ENCODE measurements at regions not wholly inside any gene's neighbourhood (a gene's known extent, or its start where the extent isn't known, plus 50 kb on each side); places are given as distances from the start of the nearest gene placed in this dataset.
A peak's percentile ranks its signal among the peaks of the same experiment; 100 is the strongest.
"Not testable (repeated sequence)": the region's sequence is repeated elsewhere in the genome, so short reads cannot be mapped to it uniquely, and the experiment has no call there.

DNA sequence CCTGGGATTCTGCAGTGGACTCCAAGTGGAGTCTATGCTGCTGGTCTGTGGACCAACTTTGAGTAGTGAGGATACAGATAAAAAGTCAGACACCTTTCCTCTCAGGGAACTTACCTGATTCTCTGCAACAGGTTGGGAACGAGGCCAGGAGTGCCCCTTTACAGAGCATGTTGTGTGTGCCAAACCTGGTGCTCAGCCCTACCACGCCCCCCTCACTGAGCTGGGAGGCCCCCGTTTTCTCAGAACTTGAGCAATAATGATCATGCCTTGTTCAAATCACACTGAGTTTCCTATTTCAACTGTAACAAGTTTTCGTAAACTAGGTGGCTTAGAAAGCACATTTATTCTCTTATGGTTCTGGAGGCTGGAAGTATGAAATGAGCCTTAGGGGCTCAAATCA is 182.0 kb downstream of the COPRS start:
- DNase-seq = no peak

DNA sequence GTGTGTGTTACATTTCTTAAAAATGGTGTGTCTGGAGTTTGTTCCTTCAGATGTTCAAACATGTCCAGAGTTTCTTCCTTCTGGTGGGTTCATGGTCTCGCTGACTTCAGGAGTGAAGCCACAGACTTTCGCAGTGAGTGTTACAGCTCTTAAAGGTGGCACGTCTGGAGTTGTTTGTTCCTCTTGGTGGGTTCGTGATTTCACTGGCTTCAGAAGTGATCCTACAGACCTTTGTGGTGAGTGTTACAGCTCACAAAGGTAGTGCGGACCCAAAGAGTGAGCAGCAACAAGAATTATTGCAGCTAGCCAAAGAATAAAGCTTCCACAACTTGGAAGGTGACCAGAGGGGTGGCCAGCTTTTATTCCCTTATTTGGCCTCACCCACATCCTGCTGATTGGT is 183.7 kb downstream of the COPRS start:
- not testable (repeated sequence) for DNase-seq

DNA sequence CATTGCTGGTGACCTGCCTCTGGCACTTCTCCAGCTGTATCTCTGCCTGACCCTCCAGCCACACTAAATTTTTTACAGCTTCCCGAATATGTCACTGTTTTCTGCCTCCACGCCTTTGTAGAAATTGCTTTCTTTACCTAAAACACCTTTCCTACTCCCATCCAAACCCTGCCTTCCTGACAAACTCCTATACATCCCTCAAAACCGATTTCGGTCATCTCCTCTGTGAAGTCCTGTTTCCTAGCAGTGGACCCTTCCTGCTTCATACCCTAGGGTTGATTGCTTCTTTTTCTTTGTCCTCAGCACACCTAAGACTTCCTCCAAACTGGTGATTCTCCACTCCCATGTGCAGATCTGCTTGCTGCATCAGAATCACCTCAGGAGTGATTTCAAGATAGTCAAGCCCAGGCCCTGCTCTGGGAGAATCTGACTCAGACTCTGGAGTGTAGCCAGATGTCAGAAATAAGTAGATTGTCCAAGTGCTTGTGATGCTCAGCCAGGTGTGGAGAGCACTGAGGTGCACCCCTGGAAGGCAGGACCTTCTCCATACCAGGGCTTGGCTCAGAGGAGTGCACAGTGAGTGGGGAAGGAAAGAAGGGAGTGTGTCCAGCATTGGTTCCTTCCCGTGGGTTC is 184.2 kb downstream of the COPRS start:
- DNase-seq = peak; percentile 63

DNA sequence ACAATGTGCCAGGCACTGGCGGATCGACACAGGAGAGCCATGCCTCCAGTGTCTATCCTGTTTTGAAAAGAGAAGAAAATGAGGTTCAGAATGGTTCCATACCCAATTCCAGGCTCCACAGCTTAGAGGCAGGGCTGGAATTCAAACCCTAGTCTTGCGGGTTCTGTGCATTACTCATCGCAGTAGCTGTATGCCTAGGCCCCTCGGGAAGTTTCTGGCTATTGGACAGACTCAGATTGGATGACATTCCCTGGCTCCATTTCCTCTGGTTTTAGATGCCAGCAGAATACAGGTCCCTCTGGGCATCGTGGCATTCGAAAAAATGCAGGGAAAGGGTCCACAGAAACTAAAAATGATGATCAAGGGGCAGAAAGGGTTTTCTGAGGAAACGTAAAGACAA is 184.7 kb downstream of the COPRS start:
- peak; percentile 92 for DNase-seq

DNA sequence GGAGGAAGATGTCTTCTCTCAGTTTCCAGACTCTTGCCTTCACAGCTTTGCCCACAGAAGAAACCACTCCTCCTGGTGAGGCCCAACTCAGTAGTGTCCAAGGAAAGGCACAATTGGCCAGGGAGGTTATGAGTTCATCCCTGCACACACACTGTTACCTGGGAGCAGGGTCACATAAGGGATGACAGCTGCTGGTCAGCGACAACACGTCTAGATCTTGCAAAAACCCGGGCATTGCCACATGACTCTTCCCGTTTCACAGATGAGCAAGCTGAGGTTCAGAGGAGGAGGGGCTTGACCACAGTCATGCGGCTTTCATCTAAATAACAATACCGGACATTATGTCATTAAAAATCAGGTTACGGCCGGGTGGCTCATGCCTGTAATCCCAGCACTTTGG is 186.0 kb downstream of the COPRS start:
- no peak for DNase-seq

DNA sequence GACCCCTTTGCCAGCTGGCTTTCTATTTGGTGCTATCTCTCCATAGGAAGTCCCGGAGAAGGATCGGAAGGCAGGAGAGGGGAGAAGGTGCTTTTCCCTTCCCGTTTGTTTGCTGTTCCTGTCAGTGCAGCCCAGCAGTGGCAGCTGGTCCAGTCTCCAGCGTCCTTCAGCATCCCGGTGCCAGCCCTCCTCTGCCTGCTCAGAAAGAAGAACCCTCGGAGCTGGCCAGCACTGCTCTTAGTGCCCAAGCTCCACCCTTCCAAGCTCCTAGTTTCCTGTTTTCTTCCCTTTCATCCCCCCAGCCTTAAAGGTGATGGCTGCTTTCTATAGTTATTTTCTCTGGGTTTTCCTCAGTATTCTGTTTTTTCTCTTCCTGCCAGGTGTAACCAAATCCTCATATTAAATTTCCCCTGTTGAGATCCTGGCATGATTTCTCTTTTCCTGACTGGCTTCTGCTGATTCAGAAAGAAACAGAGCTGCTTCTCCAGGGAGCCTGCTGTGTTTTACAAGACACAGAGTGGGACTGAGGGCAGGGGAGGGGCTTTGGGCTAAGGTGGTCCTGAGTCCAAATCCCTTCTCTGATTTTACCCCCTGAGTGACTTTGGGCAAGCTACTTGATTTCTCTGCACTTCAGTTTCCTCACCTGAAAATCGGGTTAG is 186.8 kb downstream of the COPRS start:
- no peak for DNase-seq

DNA sequence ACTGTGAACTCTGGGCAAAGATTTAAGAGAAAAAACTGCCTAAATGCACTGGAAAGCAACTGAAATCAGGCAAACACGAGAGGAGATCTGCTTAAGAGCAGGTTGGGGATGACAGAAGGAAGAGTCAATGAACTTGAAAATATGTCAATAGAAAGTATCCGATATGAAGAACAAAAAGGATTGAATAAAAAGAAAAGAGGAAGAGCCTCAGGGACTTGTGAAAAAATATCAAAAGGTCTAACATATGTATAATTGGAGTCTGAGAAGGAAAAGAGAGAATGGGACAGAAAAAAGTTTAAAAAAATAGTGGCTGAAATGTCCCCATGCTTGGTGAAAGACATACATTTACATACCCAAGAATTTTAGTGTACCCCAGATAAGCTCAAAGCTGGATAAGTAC is 195.5 kb downstream of the COPRS start:
- no peak for DNase-seq

DNA sequence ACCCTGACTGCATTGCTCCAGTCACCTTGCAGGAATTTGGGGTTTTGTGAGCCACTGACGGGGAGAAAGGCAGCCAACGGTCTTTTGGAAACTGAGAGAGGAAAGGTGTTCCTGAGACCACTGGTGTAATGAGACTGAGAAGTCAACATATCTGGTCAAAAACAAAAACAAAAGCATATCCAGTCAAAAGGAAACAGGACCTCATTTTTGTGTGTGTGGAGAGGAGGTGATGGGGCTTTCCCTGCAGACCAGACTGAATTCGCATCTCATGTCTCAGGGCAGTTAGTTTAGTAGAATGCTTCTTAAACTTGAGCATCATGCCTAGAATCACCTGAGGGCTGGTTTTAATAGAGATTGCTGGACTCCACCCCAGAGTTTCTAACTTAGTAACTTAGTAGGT is 198.4 kb downstream of the COPRS start:
- DNase-seq = no peak

DNA sequence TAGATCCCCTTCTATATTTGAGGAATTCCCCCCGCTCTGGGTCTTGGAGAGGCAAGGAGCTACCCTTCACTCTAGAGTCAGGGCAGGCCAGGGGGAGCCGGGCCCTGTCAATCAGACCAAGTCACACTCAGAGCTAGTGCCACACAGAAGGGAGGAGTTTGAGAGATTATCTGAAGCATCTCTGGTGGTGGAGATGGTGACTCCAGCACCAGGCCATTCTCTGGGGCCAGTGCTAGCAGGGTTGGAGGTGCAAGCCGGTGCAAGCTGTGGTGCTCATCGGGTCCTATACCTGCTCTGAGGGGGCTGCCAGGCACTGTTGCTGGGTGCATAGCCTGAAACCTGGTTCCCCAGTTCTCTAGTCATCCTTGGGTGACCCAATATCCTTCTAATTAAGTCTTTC is 201.2 kb downstream of the COPRS start:
- DNase-seq = no peak

DNA sequence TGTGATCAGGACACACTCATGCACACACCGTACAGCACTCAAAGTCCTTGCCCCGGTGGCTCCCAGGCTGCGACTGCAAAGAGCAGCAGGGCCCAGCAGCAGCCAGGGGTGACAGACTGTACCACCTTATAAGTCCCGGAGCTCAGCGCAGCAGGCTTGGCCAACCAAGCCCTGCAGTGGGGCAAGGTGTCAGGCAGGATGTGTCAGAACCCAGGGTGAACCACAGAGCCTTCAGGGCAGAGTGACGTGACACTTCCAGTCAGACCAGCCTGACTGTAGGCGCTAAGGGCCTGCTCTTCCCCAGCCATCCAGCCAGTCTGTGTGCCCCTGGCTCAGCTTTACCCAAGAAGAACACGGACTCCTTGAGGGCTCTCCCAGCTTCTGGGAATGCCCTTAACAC is 204.1 kb downstream of the COPRS start:
- DNase-seq = peak; percentile 31

DNA sequence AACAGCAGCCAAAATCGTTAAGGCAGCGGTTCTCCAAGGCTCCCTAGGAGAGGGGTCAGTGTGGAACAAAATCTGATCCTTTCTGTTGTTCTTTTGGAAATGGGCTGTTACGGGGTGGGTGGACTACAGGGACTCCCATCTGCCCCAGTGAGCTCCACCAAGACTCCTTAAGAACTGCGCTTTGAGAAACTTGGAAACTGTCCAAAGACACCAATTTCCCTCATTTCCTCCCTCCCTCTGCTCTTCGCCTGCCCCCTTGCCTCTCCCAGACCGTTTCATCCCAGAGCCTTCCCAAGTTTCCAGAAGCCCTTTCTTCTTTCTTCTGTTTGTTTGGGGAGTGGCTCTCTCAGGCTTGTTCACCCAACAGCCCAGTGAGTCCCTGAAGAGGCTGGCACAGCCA is 205.4 kb downstream of the COPRS start:
- DNase-seq = peak; percentile 39

DNA sequence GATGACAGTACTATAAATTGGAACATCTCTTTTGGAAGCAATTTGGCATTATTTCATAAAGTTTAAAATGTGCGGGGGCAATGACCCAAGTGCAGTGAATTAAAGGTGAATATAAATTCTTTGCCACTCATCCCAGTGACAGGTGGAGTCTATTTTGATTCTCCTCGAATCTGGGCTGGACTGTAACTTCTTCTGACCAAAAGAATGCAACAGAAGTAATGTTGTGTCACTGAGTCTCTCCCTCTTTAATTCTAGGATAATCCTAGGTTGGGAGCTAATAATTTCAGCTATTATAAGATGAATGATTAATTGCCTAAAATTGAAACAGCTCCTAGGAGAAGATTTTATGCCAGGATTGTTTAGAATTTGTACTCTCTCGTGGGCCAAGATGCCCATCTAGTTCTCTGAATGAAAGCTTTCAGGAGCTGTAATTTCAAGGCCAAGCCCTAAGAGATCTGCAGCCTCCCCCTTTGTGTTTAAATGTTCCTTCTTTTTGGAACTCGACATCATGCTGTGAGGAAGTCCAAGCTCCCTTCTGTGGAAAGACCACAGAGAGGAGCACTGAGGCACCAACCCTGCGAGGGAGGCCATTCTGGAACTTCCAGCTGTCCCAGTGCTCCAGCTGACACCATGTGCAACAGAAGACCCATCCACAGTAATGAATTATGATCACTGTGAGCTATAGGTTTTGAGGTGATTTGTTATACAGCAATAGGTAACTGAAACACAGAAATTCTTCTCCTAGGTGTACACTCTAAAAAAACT is 208.1 kb downstream of the COPRS start:
- DNase-seq = no peak

DNA sequence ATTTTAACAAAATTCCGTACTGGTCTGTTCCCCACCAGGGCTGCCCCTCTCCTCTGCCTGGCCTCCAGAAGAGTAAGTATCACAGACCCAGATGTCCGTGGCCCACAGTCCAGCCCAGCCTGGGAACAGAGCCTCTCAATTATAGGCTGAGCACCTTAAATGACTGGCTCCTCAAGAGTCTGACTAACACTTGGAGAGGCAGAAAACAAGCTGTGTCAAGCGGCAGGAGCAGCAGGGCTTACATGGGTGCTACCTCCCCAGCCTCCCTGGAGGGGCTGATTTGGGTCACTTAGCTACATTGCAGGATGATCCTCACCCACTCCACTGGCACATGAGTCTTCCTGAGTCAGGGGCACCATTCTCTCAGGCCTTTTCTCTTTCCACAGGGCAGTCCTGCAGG is 209.7 kb downstream of the COPRS start:
- no peak for DNase-seq

DNA sequence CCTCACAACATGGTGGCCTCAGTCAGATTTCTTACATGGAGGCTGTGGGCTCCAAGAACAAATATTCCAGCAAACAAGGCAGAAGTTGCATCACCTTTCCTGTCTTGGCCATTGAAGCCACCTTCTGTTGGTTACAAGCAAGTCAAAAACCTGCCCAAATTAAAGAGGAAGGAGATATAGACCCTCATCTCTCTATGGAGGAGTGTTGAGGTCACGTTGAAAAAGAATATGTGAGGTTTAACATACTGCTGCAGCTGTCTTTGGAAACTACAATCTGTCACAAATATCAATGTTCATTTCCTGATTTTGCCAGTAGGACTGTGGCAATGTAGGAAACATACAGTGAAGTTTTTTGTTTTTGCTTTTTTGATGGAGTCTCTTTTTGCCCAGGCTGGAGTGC is 211.4 kb downstream of the COPRS start:
- no peak for DNase-seq

DNA sequence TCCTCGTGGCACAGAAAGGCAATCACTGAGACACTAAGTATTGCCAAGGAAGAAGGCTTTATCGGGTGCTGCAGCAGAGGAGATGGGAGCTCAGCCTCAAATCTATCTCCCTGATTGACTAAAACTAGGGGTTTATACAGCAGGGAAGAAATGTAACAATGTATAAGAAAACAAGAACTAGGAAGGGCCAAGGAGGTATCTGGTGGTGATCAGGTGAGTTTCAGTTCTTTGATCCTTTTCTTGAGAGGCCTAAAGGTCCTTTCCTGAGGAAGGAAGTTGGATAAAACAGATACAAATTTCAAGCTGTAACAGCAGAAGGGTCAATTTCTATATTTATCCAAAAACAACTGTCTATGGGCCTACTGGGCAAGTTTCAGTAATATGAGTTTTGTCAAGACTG is 212.4 kb downstream of the COPRS start:
- DNase-seq = no peak

DNA sequence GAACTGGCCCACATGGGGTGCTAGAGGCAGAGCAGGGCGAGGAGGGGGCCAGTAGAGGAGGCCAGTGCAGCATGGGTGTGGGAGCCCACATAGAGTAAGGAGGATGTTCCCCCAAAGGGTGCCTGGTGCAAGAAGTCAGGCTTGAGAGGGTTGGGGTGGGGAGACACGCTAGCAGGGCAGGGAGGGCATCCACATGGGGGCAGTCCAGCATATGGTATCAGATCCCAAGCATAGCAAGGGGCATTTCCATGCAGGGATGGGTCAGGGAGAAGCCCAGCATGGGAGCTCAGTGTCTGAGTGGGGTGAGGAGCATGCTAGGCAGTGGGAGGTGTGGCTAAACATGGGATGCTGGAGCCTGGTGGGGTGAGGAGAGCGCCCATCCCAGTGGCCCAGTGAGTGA is 213.7 kb downstream of the COPRS start:
- DNase-seq = no peak

DNA sequence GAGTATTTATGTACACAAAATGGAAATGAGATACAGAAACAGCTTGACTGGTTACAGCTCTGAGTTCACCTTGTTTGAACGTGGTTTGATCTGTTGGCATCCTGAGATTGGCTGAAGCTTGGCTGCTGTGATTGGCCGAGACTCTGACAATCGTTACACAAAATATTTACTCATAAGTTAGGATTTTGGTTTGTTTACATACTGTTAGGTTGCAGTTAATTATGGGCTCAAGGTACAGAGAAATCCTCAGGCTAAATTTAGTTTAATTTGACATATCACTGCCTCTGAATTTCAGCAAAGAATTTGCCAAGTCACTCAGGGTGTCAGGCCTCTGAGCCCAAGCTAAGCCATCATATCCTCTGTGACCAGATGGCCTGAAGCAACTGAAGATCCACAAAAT is 227.3 kb downstream of the COPRS start:
- DNase-seq = no peak

DNA sequence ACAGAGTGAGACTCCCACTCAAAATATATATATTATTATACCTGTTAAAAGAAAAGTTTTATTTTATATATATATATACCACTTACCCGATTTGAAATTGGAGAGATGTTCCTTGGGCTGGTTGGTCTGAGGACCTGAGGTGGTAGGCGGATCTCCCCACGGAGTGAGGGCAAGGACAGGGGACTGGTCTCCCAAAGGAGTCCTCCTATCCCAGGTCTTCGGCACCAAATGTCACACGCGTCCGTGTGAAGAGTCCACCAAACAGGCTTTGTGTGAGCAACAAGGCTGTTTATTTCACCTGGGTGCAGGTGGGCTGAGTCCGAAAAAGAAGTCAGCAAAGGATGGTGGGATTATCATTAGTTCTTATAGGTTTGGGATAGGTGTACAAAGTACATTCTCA is 228.2 kb downstream of the COPRS start:
- DNase-seq = not testable (repeated sequence)

DNA sequence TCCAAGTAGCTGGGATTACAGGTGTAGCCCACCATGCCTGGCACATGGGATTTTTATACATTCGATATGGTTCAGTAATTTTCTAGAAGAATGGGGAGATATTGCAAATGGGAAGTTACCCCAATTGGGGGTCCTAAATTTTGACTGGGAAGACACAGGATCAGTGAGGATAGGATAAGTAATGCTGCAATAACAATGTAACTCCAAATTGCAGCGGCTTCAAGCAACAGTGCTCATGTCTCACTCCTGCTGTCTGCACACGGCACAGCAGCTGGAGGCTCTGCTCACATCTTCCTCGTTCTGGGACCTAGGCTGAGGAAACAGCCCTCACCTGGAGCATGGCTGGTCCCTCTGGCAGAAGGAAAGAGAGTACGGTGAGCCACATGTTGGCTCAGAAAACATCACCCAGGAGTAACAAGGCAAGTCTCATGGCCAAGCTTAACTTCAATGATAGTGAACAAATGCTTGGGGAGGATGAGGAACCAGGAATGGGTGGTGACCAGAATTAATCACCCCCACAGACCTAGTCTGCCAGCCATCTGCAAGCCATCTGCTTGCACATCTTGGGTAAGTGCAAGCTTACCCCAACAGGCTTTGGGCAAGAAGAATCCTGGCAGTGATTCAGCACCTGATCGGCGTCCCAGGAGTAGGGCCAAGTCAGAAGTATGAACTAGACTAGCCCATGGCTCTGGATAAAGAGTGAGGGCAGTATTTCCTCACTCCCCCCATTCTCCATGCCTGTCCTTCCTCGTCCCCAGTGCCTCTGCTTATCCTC is 229.2 kb downstream of the COPRS start:
- peak; percentile 56 for DNase-seq

DNA sequence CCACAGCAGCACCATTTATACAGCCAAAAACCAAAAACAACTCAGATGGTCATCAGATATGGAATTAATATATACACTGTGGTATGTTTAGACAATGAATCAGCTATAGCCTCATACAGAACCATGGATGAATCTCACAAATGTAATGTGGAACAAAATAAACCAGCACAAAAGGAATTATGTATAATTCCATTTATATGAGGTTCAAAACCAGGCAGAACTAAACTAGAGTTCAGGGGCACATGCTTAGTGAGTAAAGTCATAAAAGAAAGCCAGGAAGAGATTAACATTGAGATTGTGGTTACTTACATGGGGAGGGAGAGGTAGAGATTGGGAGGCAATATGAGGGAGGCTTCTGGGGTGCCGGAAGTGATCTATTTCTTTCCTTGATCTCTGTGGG is 231.1 kb downstream of the COPRS start:
- DNase-seq = peak; percentile 93

DNA sequence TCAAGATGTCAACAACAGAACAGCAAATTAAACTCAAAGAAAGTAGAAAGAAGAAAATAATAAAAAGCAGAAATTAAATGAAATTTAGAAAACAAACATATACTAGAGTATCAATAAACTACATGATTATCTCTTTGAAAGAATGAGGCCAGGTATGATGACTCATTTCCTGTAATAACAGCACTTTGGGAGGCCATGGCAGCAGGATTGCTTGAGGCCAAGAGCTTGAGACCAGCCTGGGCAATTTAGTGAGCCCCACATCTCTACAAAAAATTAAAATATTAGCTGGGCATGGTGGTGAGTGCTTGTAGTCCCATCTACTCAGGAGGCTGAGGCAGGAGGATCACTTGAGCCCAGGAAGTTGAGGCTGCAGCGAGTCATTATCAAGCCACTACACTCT is 232.5 kb downstream of the RAB11FIP4 start:
- DNase-seq = no peak

DNA sequence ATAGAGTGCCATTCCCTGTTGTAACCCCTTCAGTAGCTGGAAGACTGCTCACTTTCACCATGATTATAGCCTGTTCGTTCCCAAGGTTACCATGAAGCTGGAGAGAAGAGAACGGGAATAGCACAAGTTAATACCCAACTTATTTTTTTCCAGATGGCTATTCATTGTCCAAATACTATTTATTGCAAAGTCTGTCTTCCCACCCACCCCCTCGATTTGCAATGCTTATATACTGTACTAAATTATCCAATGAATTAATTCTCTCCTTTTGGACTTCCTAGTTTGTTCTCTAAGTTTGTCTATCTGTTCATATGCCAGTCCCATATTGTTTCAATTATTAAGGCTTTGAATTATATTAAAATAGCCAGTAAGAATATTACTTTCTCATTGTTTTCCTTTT is 231.0 kb downstream of the RAB11FIP4 start:
- DNase-seq = no peak

DNA sequence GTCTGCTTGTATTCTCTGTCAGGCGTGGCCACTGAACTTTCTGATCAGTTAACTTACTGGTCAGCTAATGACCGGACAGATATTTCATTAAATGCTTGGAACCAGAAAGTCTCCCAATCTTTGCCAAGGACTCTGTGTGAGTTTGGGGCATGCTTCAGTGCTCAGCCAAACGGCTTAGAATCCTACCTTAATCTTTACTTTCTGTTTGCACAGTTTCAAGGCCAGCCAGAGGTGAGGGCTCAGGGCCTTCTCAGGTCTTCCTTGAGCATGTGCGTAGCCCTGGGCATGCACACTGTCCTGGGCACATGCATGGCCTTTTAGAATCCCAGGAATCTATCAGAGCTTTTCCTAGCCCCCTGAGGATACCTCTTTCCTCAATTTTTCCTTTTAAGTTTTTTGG is 230.1 kb downstream of the RAB11FIP4 start:
- DNase-seq = no peak
